ENCODE measurements at regions not wholly inside any gene's neighbourhood (a gene's known extent, or its start where the extent isn't known, plus 50 kb on each side); places are given as distances from the start of the nearest gene placed in this dataset.

DNA sequence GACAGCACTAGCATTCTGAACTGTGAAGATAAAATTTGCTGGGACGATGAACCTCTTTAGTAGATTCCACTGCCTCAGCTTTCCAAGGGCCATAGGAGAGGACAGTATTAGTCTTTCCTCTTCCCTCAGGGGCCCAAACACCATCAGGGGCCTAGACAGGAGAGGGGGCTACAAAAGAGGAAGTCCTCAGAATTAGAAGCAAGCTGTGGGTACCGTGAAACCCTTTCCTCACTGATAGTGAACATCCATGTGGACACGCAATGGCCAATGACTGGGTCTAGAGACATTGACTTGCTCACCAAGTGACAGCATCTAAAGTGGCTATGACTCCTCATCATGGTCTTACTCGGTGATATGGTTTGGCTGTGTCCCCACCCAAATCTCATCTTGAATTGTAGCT lies 68.1 kb upstream of the UST start:
- TF ChIP-seq POLR2AphosphoS5 (IDR thresholded peaks at IDR 0.05; ENCODE audit: low read depth, low read length) (no peak), GATA2 (CRISPR knock-in tag; IDR thresholded peaks at IDR 0.05) (no peak), TAF1 (IDR thresholded peaks at IDR 0.05; ENCODE audit: borderline replicate concordance, low read depth, low read length) (no peak)
- TF ChIP-seq, protein P1, sequence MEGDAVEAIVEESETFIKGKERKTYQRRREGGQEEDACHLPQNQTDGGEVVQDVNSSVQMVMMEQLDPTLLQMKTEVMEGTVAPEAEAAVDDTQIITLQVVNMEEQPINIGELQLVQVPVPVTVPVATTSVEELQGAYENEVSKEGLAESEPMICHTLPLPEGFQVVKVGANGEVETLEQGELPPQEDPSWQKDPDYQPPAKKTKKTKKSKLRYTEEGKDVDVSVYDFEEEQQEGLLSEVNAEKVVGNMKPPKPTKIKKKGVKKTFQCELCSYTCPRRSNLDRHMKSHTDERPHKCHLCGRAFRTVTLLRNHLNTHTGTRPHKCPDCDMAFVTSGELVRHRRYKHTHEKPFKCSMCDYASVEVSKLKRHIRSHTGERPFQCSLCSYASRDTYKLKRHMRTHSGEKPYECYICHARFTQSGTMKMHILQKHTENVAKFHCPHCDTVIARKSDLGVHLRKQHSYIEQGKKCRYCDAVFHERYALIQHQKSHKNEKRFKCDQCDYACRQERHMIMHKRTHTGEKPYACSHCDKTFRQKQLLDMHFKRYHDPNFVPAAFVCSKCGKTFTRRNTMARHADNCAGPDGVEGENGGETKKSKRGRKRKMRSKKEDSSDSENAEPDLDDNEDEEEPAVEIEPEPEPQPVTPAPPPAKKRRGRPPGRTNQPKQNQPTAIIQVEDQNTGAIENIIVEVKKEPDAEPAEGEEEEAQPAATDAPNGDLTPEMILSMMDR (IDR thresholded peaks at IDR 0.05): no peak
